Hepatic stellate cell (primary cell): ENCODE measurements at regions not wholly inside any gene's neighbourhood (a gene's known extent, or its start where the extent isn't known, plus 50 kb on each side); places are given as distances from the start of the nearest gene placed in this dataset.
"Not testable (repeated sequence)": the region's sequence is repeated elsewhere in the genome, so short reads cannot be mapped to it uniquely, and the experiment has no call there.

Source experiments
- DNase-seq: peaks from one replicate; pipeline ENCODE4 v3.0.0; 2011; ENCODE audit warnings: low spot score

DNA sequence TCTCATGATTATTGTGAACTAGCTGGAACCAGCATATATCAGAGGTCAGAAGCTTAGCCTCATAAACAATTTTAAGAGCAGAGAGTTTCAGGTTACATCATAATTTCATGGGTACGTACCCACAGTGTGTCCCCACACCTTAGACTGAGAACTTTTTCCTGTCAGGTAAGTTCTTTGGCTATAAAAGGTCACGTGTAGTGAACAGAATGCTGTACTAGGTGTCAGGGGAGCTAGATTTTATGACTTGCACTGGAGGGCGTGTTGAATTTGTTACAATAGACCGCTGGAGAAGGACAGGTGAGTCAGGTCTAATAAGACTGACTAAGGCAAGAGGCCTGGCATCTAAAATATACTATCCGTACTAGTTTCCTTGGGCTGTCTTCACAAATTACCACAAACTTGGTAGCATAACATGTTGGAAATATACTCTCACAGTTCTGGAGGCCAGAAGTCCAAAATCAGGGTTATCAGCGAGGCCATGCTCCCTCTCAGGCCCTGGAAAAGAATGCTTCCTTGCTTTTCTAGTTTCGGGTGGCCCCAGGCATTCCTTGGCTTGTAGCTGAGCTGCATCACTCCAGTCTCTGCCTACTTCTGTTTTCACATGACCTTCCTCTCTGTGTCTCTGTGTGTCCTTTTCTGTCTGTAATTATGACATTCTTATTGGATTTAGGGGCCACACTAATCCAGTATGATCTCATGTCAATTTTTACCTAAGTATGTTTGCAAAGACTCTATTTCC lies 512.0 kb upstream of the NR3C2 start:
- DNase-seq: no peak

- no peak for DNase-seq
These were observed 509.1 kb upstream of the NR3C2 start for GRCh38 chr4:148951346-148951745.

DNA sequence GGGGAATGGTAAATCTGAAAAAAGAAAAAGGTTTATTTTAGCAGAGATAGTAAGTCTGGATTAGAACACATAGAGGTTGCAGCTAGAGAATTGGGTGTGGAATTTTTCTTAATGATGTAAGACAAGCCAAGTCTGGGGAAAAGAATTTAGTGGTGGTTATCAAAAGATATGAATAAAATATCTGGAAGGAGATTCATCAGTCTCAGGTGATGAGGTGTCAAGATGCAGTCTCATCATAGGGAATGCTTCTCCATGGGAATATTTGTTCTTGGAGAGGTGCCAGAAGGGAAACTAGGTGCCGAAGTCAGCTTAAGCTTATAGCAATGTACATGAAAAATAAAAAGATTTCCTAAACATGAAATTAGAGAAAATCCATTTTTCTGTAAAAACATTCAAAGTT lies 504.1 kb upstream of the NR3C2 start:
- no peak for DNase-seq

GRCh38 chr4:148944839-148945219 lies 502.6 kb upstream of the NR3C2 start:
- no peak for DNase-seq

- DNase-seq: no peak
These were observed 502.1 kb upstream of the NR3C2 start for GRCh38 chr4:148944136-148944838.

DNA sequence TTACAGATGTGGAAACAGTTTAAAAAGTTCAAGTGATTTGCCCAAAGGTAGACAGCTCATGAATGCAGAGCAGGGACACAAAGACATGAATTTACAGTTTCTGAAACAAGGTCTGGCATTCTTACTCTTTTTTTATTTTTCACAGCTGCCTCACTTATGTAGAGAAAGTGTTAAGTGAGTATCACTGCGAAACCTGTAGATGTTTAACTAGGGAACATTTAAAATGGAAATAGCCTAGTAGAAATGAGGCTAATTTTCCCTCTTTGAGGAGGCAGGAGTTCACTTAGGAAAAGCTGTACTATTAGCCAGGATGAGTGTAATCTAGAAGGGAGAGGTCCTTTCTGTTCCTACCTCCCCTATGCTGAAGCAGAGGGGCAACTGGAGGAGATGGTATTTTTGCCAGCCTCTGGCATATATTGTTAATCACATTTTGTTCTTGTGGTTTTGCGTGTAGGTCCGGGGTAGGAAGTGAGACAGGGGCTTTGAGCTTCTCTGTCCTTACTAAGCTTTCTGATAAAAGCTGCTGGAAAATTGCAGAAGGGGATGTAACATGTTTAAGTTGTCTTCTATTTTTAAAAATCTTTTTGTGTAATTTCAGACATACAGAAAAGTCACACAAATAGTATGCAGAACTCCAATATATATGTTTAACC lies 492.8 kb upstream of the NR3C2 start:
- no peak for DNase-seq

GRCh38 chr4:148926276-148927260 lies 484.4 kb upstream of the NR3C2 start:
- DNase-seq: peak; percentile 8

DNA sequence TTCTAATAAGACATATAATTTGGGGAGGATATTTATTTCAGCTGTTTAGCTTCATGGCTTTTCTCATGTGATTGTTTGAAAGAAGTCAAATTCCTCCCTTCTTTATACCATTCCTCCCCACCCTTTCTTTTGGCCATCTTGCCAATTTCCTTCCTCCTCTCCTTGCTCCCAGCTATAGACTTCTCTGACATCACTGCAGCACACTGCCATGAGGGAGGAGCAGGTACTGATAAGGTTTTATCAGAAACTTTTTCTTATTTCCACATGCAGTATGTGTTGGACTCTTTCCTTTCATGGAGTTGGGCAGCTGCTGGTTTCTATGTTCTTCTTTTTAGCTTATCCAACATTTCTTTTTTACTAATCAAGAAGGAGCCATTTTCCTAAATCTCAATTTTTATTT lies 481.7 kb upstream of the NR3C2 start:
- no peak for DNase-seq

GRCh38 chr4:148922497-148922896 lies 480.3 kb upstream of the NR3C2 start:
- no peak for DNase-seq

DNA sequence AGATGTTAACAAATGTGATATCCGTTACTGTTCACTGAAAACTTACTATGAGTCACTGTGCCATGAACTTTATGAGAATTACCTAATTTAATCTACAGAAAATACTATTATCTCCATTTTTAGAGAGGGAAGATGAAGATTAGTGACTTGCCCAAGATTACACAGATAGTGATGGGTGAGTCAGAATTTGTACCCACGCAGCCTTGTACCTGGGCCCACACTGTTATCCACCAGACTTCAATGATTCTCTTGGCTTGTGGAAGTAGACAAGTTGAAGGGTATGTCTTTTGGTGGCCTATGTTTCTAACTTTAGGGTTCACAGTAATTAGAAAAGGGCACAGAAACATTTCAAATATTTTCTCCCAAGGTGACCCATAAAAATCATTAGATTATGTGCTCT lies 472.5 kb upstream of the NR3C2 start:
- DNase-seq: no peak

DNA sequence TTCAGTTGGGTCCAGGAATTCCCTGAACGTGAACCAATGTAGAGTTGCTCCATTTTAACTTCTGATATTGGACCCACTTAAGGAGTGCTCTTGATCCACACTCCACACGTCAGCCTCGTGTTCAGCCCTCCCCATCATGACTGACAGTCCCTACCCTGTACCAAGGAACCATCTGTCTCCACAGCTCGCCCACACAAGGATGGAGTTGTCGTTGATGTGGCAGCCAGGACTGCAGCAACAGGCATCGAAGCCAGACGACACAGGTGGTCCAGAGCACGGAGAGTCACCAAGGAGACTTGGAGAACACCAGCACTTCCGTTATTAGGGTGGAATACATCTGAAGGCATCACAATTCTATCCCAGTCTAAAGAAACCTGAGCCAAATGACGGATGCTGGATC lies 472.1 kb upstream of the NR3C2 start:
- DNase-seq: no peak

DNA sequence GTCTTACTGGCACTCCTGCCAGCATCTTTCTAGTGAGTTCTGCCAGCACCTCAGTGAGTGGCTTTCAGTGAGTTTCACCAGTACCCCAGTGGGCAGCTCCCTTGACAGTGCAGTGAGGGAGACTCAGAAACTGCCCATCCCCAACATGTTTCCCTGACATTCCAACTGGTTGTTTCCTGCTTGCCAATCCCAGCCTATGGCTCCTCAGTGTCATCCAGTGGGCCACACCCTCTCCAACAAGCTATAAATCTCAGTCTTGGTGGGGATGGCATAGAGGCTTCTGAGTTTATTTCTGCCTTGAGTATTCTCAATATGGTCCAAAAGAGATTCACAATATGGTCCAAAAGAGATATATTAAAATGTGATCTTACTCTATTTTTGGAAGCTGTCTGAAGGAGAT lies 461.2 kb upstream of the NR3C2 start:
- DNase-seq: no peak

- no peak for DNase-seq
These were observed 459.0 kb upstream of the NR3C2 start for GRCh38 chr4:148901075-148901705.

- DNase-seq: not testable (repeated sequence)
These were observed 455.9 kb upstream of the NR3C2 start for GRCh38 chr4:148898139-148898538.

GRCh38 chr4:148893095-148893494 lies 450.9 kb upstream of the NR3C2 start:
- no peak for DNase-seq

DNA sequence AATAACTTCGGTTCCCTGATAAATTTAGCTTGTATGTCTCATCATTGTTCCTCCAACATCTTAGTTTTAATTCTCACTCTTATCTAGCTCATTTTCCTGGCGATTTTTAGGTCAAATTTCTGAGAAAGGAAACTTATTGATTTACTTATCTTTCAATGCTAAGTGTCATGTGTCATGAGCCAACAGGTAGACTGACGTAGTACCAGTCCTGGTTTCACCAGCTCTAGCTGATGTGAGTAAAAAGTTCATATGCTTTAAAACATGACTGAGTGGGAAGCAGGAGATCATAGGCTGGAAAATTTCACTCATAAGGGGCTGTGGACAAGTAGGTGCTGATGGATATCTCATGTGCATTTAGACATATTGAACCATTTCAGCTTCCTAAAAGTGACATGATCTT lies 441.7 kb upstream of the NR3C2 start:
- no peak for DNase-seq

GRCh38 chr4:148883435-148883834 lies 441.2 kb upstream of the NR3C2 start:
- DNase-seq: no peak

- DNase-seq: no peak
These were observed 439.8 kb upstream of the NR3C2 start for GRCh38 chr4:148881860-148882643.

GRCh38 chr4:148874331-148874730 lies 432.1 kb upstream of the NR3C2 start:
- DNase-seq: no peak

DNA sequence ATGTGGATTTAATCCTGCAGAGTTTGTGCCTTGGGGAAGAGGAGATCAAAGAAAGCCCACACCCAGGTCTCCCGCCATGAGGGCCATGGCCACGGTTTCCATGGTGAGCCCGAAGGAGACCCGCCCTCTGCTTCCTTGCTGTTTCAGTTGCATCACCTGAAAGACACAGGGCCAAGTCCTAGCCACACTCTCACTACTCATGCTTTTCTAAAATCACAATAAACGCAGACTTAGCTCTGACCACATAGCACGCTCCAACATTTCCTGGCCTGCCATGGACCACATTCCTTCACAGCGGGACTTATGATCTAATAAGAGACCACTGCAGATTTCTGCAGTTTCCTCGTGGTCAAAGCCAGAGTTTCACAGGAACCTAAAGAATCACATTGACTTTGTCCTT lies 426.0 kb upstream of the NR3C2 start:
- no peak for DNase-seq

DNA sequence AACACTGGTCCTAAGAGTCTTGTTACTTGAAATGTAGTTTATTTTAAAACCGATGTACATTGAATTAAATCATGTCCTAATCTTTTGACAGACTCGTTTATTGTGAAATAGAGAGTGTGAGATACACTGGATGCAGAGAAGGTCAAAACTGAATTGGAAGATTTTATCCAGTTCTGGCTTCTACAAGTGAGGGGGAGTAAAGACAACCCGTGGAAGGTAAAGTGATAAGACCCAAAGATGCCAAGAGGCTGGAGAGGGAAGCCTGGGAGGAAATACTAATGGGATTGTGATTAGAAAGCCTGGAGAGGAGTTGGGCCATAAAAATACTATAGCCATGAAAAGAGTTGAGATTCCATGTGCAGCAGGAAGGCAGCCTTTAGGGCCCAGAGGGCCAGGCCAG lies 424.5 kb upstream of the NR3C2 start:
- DNase-seq: no peak
